Astrocyte of the cerebellum (primary cell): ENCODE measurements at regions not wholly inside any gene's neighbourhood (a gene's known extent, or its start where the extent isn't known, plus 50 kb on each side); places are given as distances from the start of the nearest gene placed in this dataset.

ENCODE experiments used
- DNase-seq: peaks from one replicate; pipeline ENCODE4 v3.0.0-alpha.2; 2011; ENCODE audit warnings: low read depth
- H3K4me3 ChIP-seq: 2 replicates; pipeline ENCODE4 v1.5.1; 2011; ENCODE audit warnings: mild to moderate bottlenecking, low read depth, low read length, moderate library complexity
- CTCF ChIP-seq: IDR thresholded peaks from 2 replicates; pipeline ENCODE4 v1.5.1; 2012; ENCODE audit warnings: low read length, low read depth, moderate library complexity, mild to moderate bottlenecking; ENCODE audit errors: missing control alignments
- in situ Hi-C: cut with HindIII; loops from 2 replicates; pipeline ENCODE4 v1.10.0; 2017; ENCODE audit warnings: low sequenced_read_pairs

GRCh38 chr13:86710896-86711295 is 911.7 kb upstream of the SLITRK6 start:
- no peak for TF ChIP-seq CTCF
- in situ Hi-C loops: no loop called here
- H3K4me3 ChIP-seq: no peak overlapping the region
- no peak for DNase-seq

- H3K4me3 ChIP-seq: no peak overlapping the region
- no peak for TF ChIP-seq CTCF
- in situ Hi-C loops: no loop called here
- DNase-seq: no peak
These were observed 915.3 kb upstream of the SLITRK6 start for GRCh38 chr13:86714495-86714894.

- no peak overlapping the region for H3K4me3 ChIP-seq
- in situ Hi-C loops: no loop called here
- DNase-seq: no peak
- peak; percentile 10 for TF ChIP-seq CTCF
These were observed 925.9 kb upstream of the SLITRK6 start for GRCh38 chr13:86725105-86725504.

GRCh38 chr13:86729206-86729605 is 930.0 kb upstream of the SLITRK6 start:
- in situ Hi-C loops: no loop called here
- no peak overlapping the region for H3K4me3 ChIP-seq
- DNase-seq: no peak
- TF ChIP-seq CTCF: no peak

- no peak for TF ChIP-seq CTCF
- in situ Hi-C loops: no loop called here
- DNase-seq: no peak
- no peak overlapping the region for H3K4me3 ChIP-seq
These were observed 932.8 kb upstream of the SLITRK6 start for GRCh38 chr13:86731987-86732386.

GRCh38 chr13:86737334-86737932 is 933.7 kb upstream of the SLITRK5 start:
- DNase-seq: no peak
- H3K4me3 ChIP-seq: no peak overlapping the region
- TF ChIP-seq CTCF: no peak
- in situ Hi-C loops: no loop called here
